IMR-90 (cell line): ENCODE measurements at regions not wholly inside any gene's neighbourhood (a gene's known extent, or its start where the extent isn't known, plus 50 kb on each side); places are given as distances from the start of the nearest gene placed in this dataset.

Source experiments
- ATAC-seq: fragments of 200-7000 bp; cut with Tn5 transposase; 2 replicates; pipeline ENCODE4 v1.9.1; 2020; ENCODE audit warnings: low read depth, mild to moderate bottlenecking, moderate library complexity
- BruUV-seq: library from RNA; stranded (reverse); fragments of 400-500 nt; replicated peaks from 2 replicates; lab custom pipeline; 2021; lab: Mats Ljungman, UMichigan
- CTCF ChIA-PET: fragments of 300-600 bp; formaldehyde crosslinking; extraction: SDS; loops from one replicate; lab custom pipeline; 2021; ENCODE audit warnings: antibody characterized with exemption; lab: Yijun Ruan, JAX
- POLR2A ChIA-PET: fragments of 300-600 bp; sonication (Branson Sonifier 250); formaldehyde crosslinking; loops from one replicate; lab custom pipeline; 2022; ENCODE audit warnings: antibody characterized with exemption; ENCODE audit not compliant: unreplicated experiment; lab: Charles Lee
- DNase-seq: peaks from one replicate; pipeline ENCODE4 v3.0.0; 2013
- H2AFZ ChIP-seq: replicated peaks from 2 replicates; pipeline ENCODE3; 2013; ENCODE audit warnings: low read length, mild to moderate bottlenecking; ENCODE audit not compliant: poor library complexity
- H2AK5ac ChIP-seq: 2 replicates; pipeline ENCODE4 v1.6.1; 2013; ENCODE audit warnings: low read depth, low read length, inconsistent platforms
- H2AK9ac ChIP-seq: replicated peaks from 2 replicates; pipeline ENCODE3; 2013; ENCODE audit warnings: mild to moderate bottlenecking, low read depth, low read length, moderate library complexity; ENCODE audit not compliant: poor library complexity
- H2BK120ac ChIP-seq: 2 replicates; pipeline ENCODE4 v1.6.1; 2013; ENCODE audit warnings: low read depth, low read length, inconsistent platforms
- H2BK15ac ChIP-seq: 3 replicates; pipeline ENCODE4 v1.6.1; 2013; ENCODE audit warnings: low read depth, low read length, inconsistent platforms
- H2BK20ac ChIP-seq: 2 replicates; pipeline ENCODE4 v1.6.1; 2013; ENCODE audit warnings: low read depth, mild to moderate bottlenecking, inconsistent platforms, low read length, moderate library complexity
- H2BK5ac ChIP-seq: 2 replicates; pipeline ENCODE4 v1.6.1; 2013; ENCODE audit warnings: mild to moderate bottlenecking, low read depth, low read length, inconsistent platforms; ENCODE audit not compliant: poor library complexity, severe bottlenecking
- H3K14ac ChIP-seq: replicated peaks from 2 replicates; pipeline ENCODE4 v1.6.1; 2013; ENCODE audit warnings: low read depth, low read length, inconsistent platforms
- H3K18ac ChIP-seq: 2 replicates; pipeline ENCODE4 v1.6.1; 2013; ENCODE audit warnings: low read depth, low read length, control low read depth
- H3K23ac ChIP-seq: 2 replicates; pipeline ENCODE4 v1.6.1; 2013; ENCODE audit warnings: low read depth, low read length, inconsistent platforms
- H3K27ac ChIP-seq: 2 replicates; pipeline ENCODE4 v1.5.1; 2013; ENCODE audit warnings: mild to moderate bottlenecking, control low read depth, low read length; ENCODE audit not compliant: insufficient read depth
- H3K27me3 ChIP-seq: 2 replicates; pipeline ENCODE4 v1.6.1; 2013; ENCODE audit warnings: low read length; ENCODE audit not compliant: control insufficient read depth, insufficient read depth
- H3K36me3 ChIP-seq: 2 replicates; pipeline ENCODE4 v1.6.1; 2013; ENCODE audit warnings: low read length, mixed read lengths; ENCODE audit not compliant: control insufficient read depth, insufficient read depth
- H3K4ac ChIP-seq: 2 replicates; pipeline ENCODE4 v1.6.1; 2013; ENCODE audit warnings: low read depth, low read length, inconsistent platforms
- H3K4me1 ChIP-seq: 2 replicates; pipeline ENCODE4 v1.6.1; 2013; ENCODE audit warnings: low read length, mixed read lengths; ENCODE audit not compliant: control insufficient read depth, insufficient read depth
- H3K4me2 ChIP-seq: 2 replicates; pipeline ENCODE4 v1.6.1; 2013; ENCODE audit warnings: low read depth, mild to moderate bottlenecking, control low read depth, low read length, moderate library complexity
- H3K4me3 ChIP-seq: 2 replicates; pipeline ENCODE4 v1.5.1; 2013; ENCODE audit warnings: low read depth, mild to moderate bottlenecking, control low read depth, low read length, moderate library complexity; ENCODE audit not compliant: insufficient read depth
- H3K56ac ChIP-seq: 2 replicates; pipeline ENCODE4 v1.6.1; 2013; ENCODE audit warnings: low read length, inconsistent platforms; ENCODE audit not compliant: insufficient read depth; ENCODE audit errors: extremely low read depth
- H3K79me1 ChIP-seq, 2 experiments: 2 replicates each; pipeline ENCODE4 v1.6.1; 2013; ENCODE audit warnings: low read length in 2 of 2, inconsistent platforms in 1 of 2, low read depth in 1 of 2
- H3K9ac ChIP-seq: 2 replicates; pipeline ENCODE4 v1.6.1; 2013; ENCODE audit warnings: low read depth, low read length, control low read depth
- H3K9me1 ChIP-seq: 2 replicates; pipeline ENCODE4 v1.6.1; 2013; ENCODE audit warnings: low read length, inconsistent platforms; ENCODE audit not compliant: insufficient read depth
- H3K9me3 ChIP-seq: 2 replicates; pipeline ENCODE4 v1.6.1; 2013; ENCODE audit warnings: low read length; ENCODE audit not compliant: control insufficient read depth, insufficient read depth
- H4K20me1 ChIP-seq: 2 replicates; pipeline ENCODE4 v1.6.1; 2013; ENCODE audit warnings: low read length, inconsistent platforms; ENCODE audit not compliant: insufficient read depth
- H4K5ac ChIP-seq: 2 replicates; pipeline ENCODE4 v1.6.1; 2013; ENCODE audit warnings: mild to moderate bottlenecking, low read depth, low read length, control low read depth
- H4K8ac ChIP-seq, 2 experiments: 2 replicates each; pipeline ENCODE4 v1.6.1; 2013; ENCODE audit warnings: low read depth in 2 of 2, low read length in 2 of 2, control low read depth in 1 of 2, inconsistent platforms in 1 of 2
- H4K91ac ChIP-seq: 2 replicates; pipeline ENCODE4 v1.6.1; 2013; ENCODE audit warnings: low read depth, low read length, inconsistent platforms; ENCODE audit not compliant: insufficient read depth
- BHLHE40 ChIP-seq: fragments of 150-350 bp; IDR thresholded peaks from 2 replicates; pipeline ENCODE4 v1.6.1; 2016; ENCODE audit warnings: mild to moderate bottlenecking, low read depth, low read length
- CEBPB ChIP-seq: IDR thresholded peaks from 2 replicates; pipeline ENCODE4 v1.6.1; 2012; ENCODE audit warnings: low read depth, low read length, improper control_type of control experiment
- CHD1 ChIP-seq: IDR thresholded peaks from 2 replicates; pipeline ENCODE4 v1.6.1; 2012; ENCODE audit warnings: low read depth, low read length, improper control_type of control experiment
- CTCF ChIP-seq: conservative IDR thresholded peaks from 2 replicates; pipeline ENCODE4 v1.5.1; 2012; ENCODE audit warnings: mild to moderate bottlenecking, low read depth, low read length, improper control_type of control experiment
- ELK1 ChIP-seq: fragments of 150-350 bp; IDR thresholded peaks from 2 replicates; pipeline ENCODE4 v1.6.1; 2016; ENCODE audit warnings: low read depth, mild to moderate bottlenecking, low read length, moderate library complexity, borderline replicate concordance
- FOS ChIP-seq: fragments of 150-350 bp; IDR thresholded peaks from 2 replicates; pipeline ENCODE4 v1.6.1; 2016; ENCODE audit warnings: low read depth, low read length
- MAFK ChIP-seq: IDR thresholded peaks from 2 replicates; pipeline ENCODE4 v1.6.1; 2012; ENCODE audit warnings: low read depth, low read length, improper control_type of control experiment
- MAZ ChIP-seq: IDR thresholded peaks from 2 replicates; pipeline ENCODE4 v1.6.1; 2012; ENCODE audit warnings: low read depth, mild to moderate bottlenecking, low read length, improper control_type of control experiment, moderate library complexity, borderline replicate concordance
- MXI1 ChIP-seq: IDR thresholded peaks from 2 replicates; pipeline ENCODE4 v1.6.1; 2012; ENCODE audit warnings: low read depth, mild to moderate bottlenecking, low read length, moderate library complexity, borderline replicate concordance
- NFE2L2 ChIP-seq: fragments of 150-350 bp; IDR thresholded peaks from 2 replicates; pipeline ENCODE4 v1.6.1; 2016; ENCODE audit warnings: low read depth, mild to moderate bottlenecking, low read length
- POLR2A ChIP-seq: IDR thresholded peaks from 2 replicates; pipeline ENCODE4 v1.6.1; 2012; ENCODE audit warnings: mild to moderate bottlenecking, low read depth, low read length
- RAD21 ChIP-seq: IDR thresholded peaks from 2 replicates; pipeline ENCODE4 v1.6.1; 2012; ENCODE audit warnings: low read length, improper control_type of control experiment
- RCOR1 ChIP-seq: IDR thresholded peaks from 2 replicates; pipeline ENCODE4 v1.6.1; 2012; ENCODE audit warnings: mild to moderate bottlenecking, low read length, improper control_type of control experiment; ENCODE audit not compliant: insufficient replicate concordance
- RFX5 ChIP-seq: IDR thresholded peaks from 2 replicates; pipeline ENCODE4 v1.8.0; 2012; ENCODE audit warnings: low read depth, mild to moderate bottlenecking, low read length, moderate library complexity
- SMC3 ChIP-seq: fragments of 150-350 bp; IDR thresholded peaks from 2 replicates; pipeline ENCODE4 v1.6.1; 2016; ENCODE audit warnings: low read depth, mild to moderate bottlenecking, antibody characterized with exemption, low read length, moderate library complexity
- USF2 ChIP-seq: fragments of 150-350 bp; IDR thresholded peaks from 2 replicates; pipeline ENCODE4 v1.6.1; 2017; ENCODE audit warnings: mild to moderate bottlenecking, antibody characterized with exemption, low read length, low read depth
- WGBS, 2 experiments: methylation state at CpG; one replicate each; pipeline versions ENCODE4 v1.1.5 to v1.1.7; 2013; ENCODE audit warnings: missing lambda C conversion rate in 2 of 2; ENCODE audit not compliant: insufficient read length in 1 of 2; ENCODE audit errors: extremely low coverage in 2 of 2; 5-methylcytosine and 5-hydroxymethylcytosine counted together
- dilution Hi-C: fragments of 300-500 bp; cut with HindIII; formaldehyde crosslinking; loops from one replicate; pipeline ENCODE4 v1.14.3; 2018; ENCODE audit warnings: low sequenced_read_pairs; ENCODE audit not compliant: unreplicated experiment
- in situ Hi-C: fragments of 300-500 bp; cut with MboI; formaldehyde crosslinking; loops from 3 replicates; pipeline ENCODE4 v1.14.3; 2019; ENCODE audit warnings: low sequenced_read_pairs, inconsistent platforms, mixed read lengths
- intact Hi-C: fragments of 100-400 bp; cut with micrococcal nuclease; formaldehyde crosslinking; loops from 2 replicates; pipeline ENCODE4 v1.10.0; 2022

- H4K8ac ChIP-seq: no peak overlapping the region
- no peak overlapping the region for H3K4ac ChIP-seq
- H3K4me1 ChIP-seq: peaks cover 4% of the 10 kb centered on the region; the same call in 1 of the 2 replicates
- no peak overlapping the region for H2BK20ac ChIP-seq
- H3K14ac ChIP-seq: no peak overlapping the region
- ChIA-PET POLR2A (no interaction called here), CTCF (no interaction called here)
- no peak overlapping the region for H4K91ac ChIP-seq
- no peak overlapping the region for H2BK5ac ChIP-seq
- WGBS, 2 experiments: 70% methylated on average over 2 of the region's 14 CpGs; no CpG with 5 or more reads in 1 of the 2 experiments
- H2AK9ac ChIP-seq: no peak overlapping the region
- no peak overlapping the region for H2BK15ac ChIP-seq
- no peaks in the 10 kb centered on the region for H3K9me1 ChIP-seq
- no peak for DNase-seq
- H4K5ac ChIP-seq: no peak overlapping the region
- in situ Hi-C loops: no loop called here
- no peak overlapping the region for H3K18ac ChIP-seq
- H3K56ac ChIP-seq: no peak overlapping the region
- no peak overlapping the region for H2AFZ ChIP-seq
- no peak for ATAC-seq
- H3K23ac ChIP-seq: no peak overlapping the region
- H4K20me1 ChIP-seq: no peaks in the 10 kb centered on the region
- H3K9me3 ChIP-seq: no peaks in the 10 kb centered on the region
- H2AK5ac ChIP-seq: no peak overlapping the region
- no peak overlapping the region for H3K27ac ChIP-seq
- dilution Hi-C loops: no loop called here
- H3K4me3 ChIP-seq: no peak overlapping the region
- no TSS peak for BruUV-seq
- TF ChIP-seq ELK1 (no peak), CEBPB (no peak), RFX5 (no peak), POLR2A (no peak), RAD21 (no peak), MXI1 (no peak), SMC3 (no peak), RCOR1 (no peak), FOS (no peak), MAZ (no peak), USF2 (no peak), NFE2L2 (no peak), MAFK (no peak), CTCF (no peak), CHD1 (no peak), BHLHE40 (no peak)
- no peak overlapping the region for H3K9ac ChIP-seq
- intact Hi-C loops: no loop called here
- H3K79me1 ChIP-seq: no peaks in the 10 kb centered on the region
- H3K36me3 ChIP-seq: no peaks in the 10 kb centered on the region
- no peak overlapping the region for H3K4me2 ChIP-seq
- H3K27me3 ChIP-seq: peaks cover 18% of the 10 kb centered on the region
- no peak overlapping the region for H2BK120ac ChIP-seq
Observed at GRCh38 chr4:185870366-185870765, 58.4 kb upstream of the SORBS2 start.
